Stomach (tissue), 4 donors: ENCODE measurements at regions not wholly inside any gene's neighbourhood (a gene's known extent, or its start where the extent isn't known, plus 50 kb on each side); places are given as distances from the start of the nearest gene placed in this dataset.

Experiments
- POLR2A ChIP-seq, 4 donors: fragments of 450-650 bp; IDR thresholded peaks; one replicate each; pipeline ENCODE4 v1.6.1; 2016; ENCODE audit warnings: antibody characterized with exemption in 4 of 4, control low read depth in 2 of 4, mild to moderate bottlenecking in 1 of 4, moderate library complexity in 1 of 4
- POLR2AphosphoS5 ChIP-seq, 3 donors: sonication (generic); formaldehyde crosslinking; IDR thresholded peaks; one replicate each; pipeline ENCODE4 v1.6.1; 2016; ENCODE audit warnings: antibody characterized with exemption in 3 of 3
- TF ChIP-seq, protein P1 (sequence below), 7 experiments: fragments of 450-650 bp in 4 of 7; fragments of 200-600 bp in 3 of 7; sonication (generic) in 3 of 7; IDR thresholded peaks; one replicate each; pipeline ENCODE4 v1.5.1; 2016 to 2019; ENCODE audit warnings: antibody characterized with exemption in 7 of 7, control low read depth in 2 of 7, mild to moderate bottlenecking in 1 of 7

- TF ChIP-seq, protein P1, sequence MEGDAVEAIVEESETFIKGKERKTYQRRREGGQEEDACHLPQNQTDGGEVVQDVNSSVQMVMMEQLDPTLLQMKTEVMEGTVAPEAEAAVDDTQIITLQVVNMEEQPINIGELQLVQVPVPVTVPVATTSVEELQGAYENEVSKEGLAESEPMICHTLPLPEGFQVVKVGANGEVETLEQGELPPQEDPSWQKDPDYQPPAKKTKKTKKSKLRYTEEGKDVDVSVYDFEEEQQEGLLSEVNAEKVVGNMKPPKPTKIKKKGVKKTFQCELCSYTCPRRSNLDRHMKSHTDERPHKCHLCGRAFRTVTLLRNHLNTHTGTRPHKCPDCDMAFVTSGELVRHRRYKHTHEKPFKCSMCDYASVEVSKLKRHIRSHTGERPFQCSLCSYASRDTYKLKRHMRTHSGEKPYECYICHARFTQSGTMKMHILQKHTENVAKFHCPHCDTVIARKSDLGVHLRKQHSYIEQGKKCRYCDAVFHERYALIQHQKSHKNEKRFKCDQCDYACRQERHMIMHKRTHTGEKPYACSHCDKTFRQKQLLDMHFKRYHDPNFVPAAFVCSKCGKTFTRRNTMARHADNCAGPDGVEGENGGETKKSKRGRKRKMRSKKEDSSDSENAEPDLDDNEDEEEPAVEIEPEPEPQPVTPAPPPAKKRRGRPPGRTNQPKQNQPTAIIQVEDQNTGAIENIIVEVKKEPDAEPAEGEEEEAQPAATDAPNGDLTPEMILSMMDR (IDR thresholded peaks at IDR 0.05) = no peak
- TF ChIP-seq POLR2A (IDR thresholded peaks at IDR 0.05) (no peak), POLR2AphosphoS5 (IDR thresholded peaks at IDR 0.05) (no peak)
Observed at GRCh38 chr9:12975496-12975895, 200.7 kb downstream of the LURAP1L start.
